ENCODE measurements at regions not wholly inside any gene's neighbourhood (a gene's known extent, or its start where the extent isn't known, plus 50 kb on each side); places are given as distances from the start of the nearest gene placed in this dataset.

DNA sequence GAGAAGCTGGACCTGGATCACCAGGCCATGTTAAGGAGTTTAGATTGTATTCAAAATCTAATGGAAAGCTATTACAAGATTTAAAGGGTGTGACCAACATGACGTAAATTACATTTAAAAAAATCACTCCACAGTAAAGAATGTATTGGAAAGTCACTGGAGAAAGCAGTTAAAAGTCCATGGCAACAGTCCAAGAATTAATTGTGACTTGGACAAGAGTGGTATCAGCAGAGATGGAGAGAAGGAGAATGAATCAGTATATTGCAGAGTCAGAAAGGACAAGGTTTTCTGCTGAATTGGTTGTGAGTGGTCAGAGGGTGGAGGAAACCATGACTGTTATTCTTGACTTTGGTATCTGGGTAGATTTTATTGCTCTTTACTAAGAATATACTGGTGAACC is 535.1 kb upstream of the SLITRK1 start:
- no peak overlapping the region for H3K9ac ChIP-seq (ENCODE audit: low read length)
- no peak for TF ChIP-seq YY1 (IDR thresholded peaks at IDR 0.05; ENCODE audit: extremely low read depth, insufficient replicate concordance, low read depth, low read length)
- TF ChIP-seq, protein P1, sequence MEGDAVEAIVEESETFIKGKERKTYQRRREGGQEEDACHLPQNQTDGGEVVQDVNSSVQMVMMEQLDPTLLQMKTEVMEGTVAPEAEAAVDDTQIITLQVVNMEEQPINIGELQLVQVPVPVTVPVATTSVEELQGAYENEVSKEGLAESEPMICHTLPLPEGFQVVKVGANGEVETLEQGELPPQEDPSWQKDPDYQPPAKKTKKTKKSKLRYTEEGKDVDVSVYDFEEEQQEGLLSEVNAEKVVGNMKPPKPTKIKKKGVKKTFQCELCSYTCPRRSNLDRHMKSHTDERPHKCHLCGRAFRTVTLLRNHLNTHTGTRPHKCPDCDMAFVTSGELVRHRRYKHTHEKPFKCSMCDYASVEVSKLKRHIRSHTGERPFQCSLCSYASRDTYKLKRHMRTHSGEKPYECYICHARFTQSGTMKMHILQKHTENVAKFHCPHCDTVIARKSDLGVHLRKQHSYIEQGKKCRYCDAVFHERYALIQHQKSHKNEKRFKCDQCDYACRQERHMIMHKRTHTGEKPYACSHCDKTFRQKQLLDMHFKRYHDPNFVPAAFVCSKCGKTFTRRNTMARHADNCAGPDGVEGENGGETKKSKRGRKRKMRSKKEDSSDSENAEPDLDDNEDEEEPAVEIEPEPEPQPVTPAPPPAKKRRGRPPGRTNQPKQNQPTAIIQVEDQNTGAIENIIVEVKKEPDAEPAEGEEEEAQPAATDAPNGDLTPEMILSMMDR (IDR thresholded peaks at IDR 0.05 in 2 of 3, conservative IDR thresholded peaks at IDR 0.05 in 1 of 3; ENCODE audit: borderline replicate concordance in 1 of 3, insufficient read depth in 1 of 3, low read depth in 2 of 3, low read length in 2 of 3) = no peak
- TF ChIP-seq CEBPB (IDR thresholded peaks at IDR 0.05; ENCODE audit: low read depth) = no peak
- TF ChIP-seq ZFX (IDR thresholded peaks at IDR 0.05) = no peak
- TF ChIP-seq POLR2A (IDR thresholded peaks at IDR 0.05; ENCODE audit: borderline replicate concordance, extremely low read depth, insufficient read depth, insufficient read length) = no peak
- TF ChIP-seq JUND (IDR thresholded peaks at IDR 0.05) = no peak
- no peak for TF ChIP-seq ZNF274 (IDR thresholded peaks at IDR 0.05; ENCODE audit: low read depth, low read length)
- TF ChIP-seq, protein P2, sequence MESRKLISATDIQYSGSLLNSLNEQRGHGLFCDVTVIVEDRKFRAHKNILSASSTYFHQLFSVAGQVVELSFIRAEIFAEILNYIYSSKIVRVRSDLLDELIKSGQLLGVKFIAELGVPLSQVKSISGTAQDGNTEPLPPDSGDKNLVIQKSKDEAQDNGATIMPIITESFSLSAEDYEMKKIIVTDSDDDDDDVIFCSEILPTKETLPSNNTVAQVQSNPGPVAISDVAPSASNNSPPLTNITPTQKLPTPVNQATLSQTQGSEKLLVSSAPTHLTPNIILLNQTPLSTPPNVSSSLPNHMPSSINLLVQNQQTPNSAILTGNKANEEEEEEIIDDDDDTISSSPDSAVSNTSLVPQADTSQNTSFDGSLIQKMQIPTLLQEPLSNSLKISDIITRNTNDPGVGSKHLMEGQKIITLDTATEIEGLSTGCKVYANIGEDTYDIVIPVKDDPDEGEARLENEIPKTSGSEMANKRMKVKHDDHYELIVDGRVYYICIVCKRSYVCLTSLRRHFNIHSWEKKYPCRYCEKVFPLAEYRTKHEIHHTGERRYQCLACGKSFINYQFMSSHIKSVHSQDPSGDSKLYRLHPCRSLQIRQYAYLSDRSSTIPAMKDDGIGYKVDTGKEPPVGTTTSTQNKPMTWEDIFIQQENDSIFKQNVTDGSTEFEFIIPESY (IDR thresholded peaks at IDR 0.05; ENCODE audit: extremely low read depth, insufficient replicate concordance, low read length) = no peak
- TF ChIP-seq RAD21 (IDR thresholded peaks at IDR 0.05; ENCODE audit: low read depth) = no peak
- TF ChIP-seq EZH2 (IDR thresholded peaks at IDR 0.05) = no peak
- TF ChIP-seq TCF7L2 (IDR thresholded peaks at IDR 0.05; ENCODE audit: borderline replicate concordance, extremely low read depth, insufficient read depth, insufficient read length) = no peak
- no peak for TF ChIP-seq SP1 (IDR thresholded peaks at IDR 0.05; ENCODE audit: low read depth)
- no peak for TF ChIP-seq FOSL1 (IDR thresholded peaks at IDR 0.05; ENCODE audit: low read depth)
- TF ChIP-seq, protein P3, sequence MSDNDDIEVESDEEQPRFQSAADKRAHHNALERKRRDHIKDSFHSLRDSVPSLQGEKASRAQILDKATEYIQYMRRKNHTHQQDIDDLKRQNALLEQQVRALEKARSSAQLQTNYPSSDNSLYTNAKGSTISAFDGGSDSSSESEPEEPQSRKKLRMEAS (IDR thresholded peaks at IDR 0.05) = no peak
- no peaks in the 10 kb centered on the region for H3K4me1 ChIP-seq (ENCODE audit: control insufficient read depth in 1 of 2, insufficient read depth in 2 of 2, low read length in 2 of 2)
- ChIA-PET POLR2A (no interaction called here), RAD21 (ENCODE audit: low non-redundant PET in 1 of 2, low total read pairs in 2 of 2, uncharacterized antibody in 2 of 2, unreplicated experiment in 2 of 2) (no interaction called here), CTCF (no interaction called here)
- peaks cover 0 to 3% of the 10 kb centered on the region in 2 experiments; a peak in 1 of 4 replicates for H3K9me3 ChIP-seq (ENCODE audit: control insufficient read depth in 1 of 2, insufficient read depth in 1 of 2, low read depth in 1 of 2, low read length in 2 of 2)
- no peaks in the 10 kb centered on the region for H3K79me2 ChIP-seq (ENCODE audit: insufficient read depth, low read length)
- no peak for DNase-seq (ENCODE audit: low read depth, low spot score)
- H3K9me2 ChIP-seq (ENCODE audit: insufficient read depth) = no peaks in the 10 kb centered on the region
- H3K27me3 ChIP-seq (ENCODE audit: insufficient read depth, low read length) = no peaks in the 10 kb centered on the region
- no peak overlapping the region for H3K4me3 ChIP-seq (replicated peaks in 1 of 2; ENCODE audit: low read depth in 1 of 2, low read length in 2 of 2)
- no peak for ATAC-seq
- H3K36me3 ChIP-seq (ENCODE audit: control insufficient read depth in 1 of 2, insufficient read depth in 2 of 2, low read length in 2 of 2) = no peaks in the 10 kb centered on the region
- H3K4me2 ChIP-seq (ENCODE audit: low read length) = no peak overlapping the region
- H3K27ac ChIP-seq (ENCODE audit: low read depth, low read length) = no peak overlapping the region
- intact Hi-C loops (cut with micrococcal nuclease) = no loop called here
- H2AFZ ChIP-seq (ENCODE audit: low read depth, low read length, poor library complexity, severe bottlenecking) = no peak overlapping the region
- BruUV-seq (replicated peaks) = no TSS peak
- H4K20me1 ChIP-seq (ENCODE audit: insufficient read depth) = no peaks in the 10 kb centered on the region

Data from HCT116 (cell line).